K562 (cell line): ENCODE measurements at regions not wholly inside any gene's neighbourhood (a gene's known extent, or its start where the extent isn't known, plus 50 kb on each side); places are given as distances from the start of the nearest gene placed in this dataset.

Source experiments
- CREBBP ChIP-seq: IDR thresholded peaks from one replicate; pipeline ENCODE4 v1.6.1; 2012; ENCODE audit warnings: low read depth, mild to moderate bottlenecking, control low read depth, inconsistent platforms, low read length
- E2F3 ChIP-seq: fragments of 250-450 bp; sonication (Bioruptor Pico); IDR thresholded peaks from 2 replicates; pipeline ENCODE4 v1.4.0; 2020; ENCODE audit warnings: mild to moderate bottlenecking
- GATAD2A ChIP-seq: fragments of 450-650 bp; IDR thresholded peaks from 2 replicates; pipeline ENCODE4 v1.6.1; 2017
- GTF2E2 ChIP-seq: fragments of 200-800 bp; sonication (Bioruptor generic); IDR thresholded peaks from 2 replicates; pipeline ENCODE4 v1.6.1; 2016; ENCODE audit warnings: missing genetic modification characterization, missing compliant biosample characterization
- MAZ ChIP-seq, 2 experiments: fragments of 450-650 bp in 1 of 2; sonication (generic) in 1 of 2; formaldehyde crosslinking; IDR thresholded peaks in 1 of 2; conservative IDR thresholded peaks in 1 of 2; 2 replicates each; pipeline versions ENCODE4 v1.4.0 to v1.5.0; 2020; ENCODE audit warnings: mild to moderate bottlenecking in 1 of 2, missing genetic modification reagents in 1 of 2
- NFE2L1 ChIP-seq: fragments of 450-650 bp; IDR thresholded peaks from 2 replicates; pipeline ENCODE4 v1.6.1; 2016; ENCODE audit warnings: missing genetic modification characterization, low read depth, mild to moderate bottlenecking, missing compliant biosample characterization, moderate library complexity, borderline replicate concordance
- RFX5 ChIP-seq: IDR thresholded peaks from 2 replicates; pipeline ENCODE4 v1.6.1; 2011; ENCODE audit warnings: low read depth, mild to moderate bottlenecking, improper control_type of control experiment, low read length
- SUPT5H ChIP-seq: fragments of 450-650 bp; IDR thresholded peaks from 2 replicates; pipeline ENCODE4 v1.6.1; 2016
- U2AF1 ChIP-seq: fragments of 200-400 bp; formaldehyde crosslinking; optimal IDR thresholded peaks from 2 replicates; pipeline ENCODE3; 2017; ENCODE audit warnings: mild to moderate bottlenecking, low read depth, low read length, moderate library complexity
- ZNF174 ChIP-seq: fragments of 250-450 bp; sonication (Bioruptor Pico); IDR thresholded peaks from 2 replicates; pipeline ENCODE4 v1.4.0; 2020; ENCODE audit warnings: mild to moderate bottlenecking
- TF ChIP-seq, protein P1 (sequence below): fragments of 150-350 bp; conservative IDR thresholded peaks from 2 replicates; pipeline ENCODE4 v1.6.1; 2014; ENCODE audit warnings: low read length
- TF ChIP-seq, protein P2 (sequence below): fragments of 250-450 bp; sonication (Bioruptor Pico); IDR thresholded peaks from 2 replicates; pipeline ENCODE4 v1.8.0; 2021; ENCODE audit warnings: borderline replicate concordance, mild to moderate bottlenecking, moderate library complexity; ENCODE audit not compliant: poor library complexity, severe bottlenecking
- TF ChIP-seq, protein P3 (sequence below): sonication (generic); formaldehyde crosslinking; IDR thresholded peaks from 2 replicates; pipeline ENCODE4 v1.8.0; 2022; ENCODE audit warnings: mild to moderate bottlenecking, missing genetic modification reagents
- TF ChIP-seq, protein P4 (sequence below), 2 experiments: IDR thresholded peaks; 2 replicates each; pipeline ENCODE4 v1.6.1; 2011; ENCODE audit warnings: borderline replicate concordance in 1 of 2, control low read depth in 1 of 2, low read depth in 1 of 2, low read length in 1 of 2, mild to moderate bottlenecking in 1 of 2, mixed read lengths in 1 of 2, moderate library complexity in 1 of 2; ENCODE audit not compliant: insufficient read depth in 1 of 2, insufficient read length in 1 of 2, poor library complexity in 1 of 2, severe bottlenecking in 1 of 2; ENCODE audit errors: extremely low read depth in 1 of 2

DNA sequence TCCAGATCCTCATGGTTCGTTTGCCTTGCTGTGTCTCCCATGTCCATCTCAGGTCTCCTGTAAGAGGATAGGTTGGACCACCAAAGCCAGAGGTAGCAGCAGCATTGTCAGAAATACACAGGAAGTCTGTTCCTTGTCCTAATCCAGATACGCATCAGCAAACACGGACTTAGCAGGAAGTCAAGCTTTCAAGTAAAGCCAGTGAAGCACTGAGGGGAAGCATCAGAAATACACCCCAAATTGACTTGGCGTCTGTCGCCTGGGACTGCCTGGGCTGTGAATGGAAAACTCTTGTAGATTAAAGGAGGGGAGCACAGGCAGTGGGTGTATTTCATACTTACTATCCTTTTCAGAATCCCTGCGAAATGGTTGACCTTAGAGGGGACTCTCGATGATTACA lies 171.3 kb downstream of the PSAT1 start (continued):
- TF ChIP-seq, protein P1, sequence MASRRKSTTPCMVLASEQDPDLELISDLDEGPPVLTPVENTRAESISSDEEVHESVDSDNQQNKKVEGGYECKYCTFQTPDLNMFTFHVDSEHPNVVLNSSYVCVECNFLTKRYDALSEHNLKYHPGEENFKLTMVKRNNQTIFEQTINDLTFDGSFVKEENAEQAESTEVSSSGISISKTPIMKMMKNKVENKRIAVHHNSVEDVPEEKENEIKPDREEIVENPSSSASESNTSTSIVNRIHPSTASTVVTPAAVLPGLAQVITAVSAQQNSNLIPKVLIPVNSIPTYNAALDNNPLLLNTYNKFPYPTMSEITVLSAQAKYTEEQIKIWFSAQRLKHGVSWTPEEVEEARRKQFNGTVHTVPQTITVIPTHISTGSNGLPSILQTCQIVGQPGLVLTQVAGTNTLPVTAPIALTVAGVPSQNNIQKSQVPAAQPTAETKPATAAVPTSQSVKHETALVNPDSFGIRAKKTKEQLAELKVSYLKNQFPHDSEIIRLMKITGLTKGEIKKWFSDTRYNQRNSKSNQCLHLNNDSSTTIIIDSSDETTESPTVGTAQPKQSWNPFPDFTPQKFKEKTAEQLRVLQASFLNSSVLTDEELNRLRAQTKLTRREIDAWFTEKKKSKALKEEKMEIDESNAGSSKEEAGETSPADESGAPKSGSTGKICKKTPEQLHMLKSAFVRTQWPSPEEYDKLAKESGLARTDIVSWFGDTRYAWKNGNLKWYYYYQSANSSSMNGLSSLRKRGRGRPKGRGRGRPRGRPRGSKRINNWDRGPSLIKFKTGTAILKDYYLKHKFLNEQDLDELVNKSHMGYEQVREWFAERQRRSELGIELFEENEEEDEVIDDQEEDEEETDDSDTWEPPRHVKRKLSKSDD, result no peak
- TF ChIP-seq U2AF1 (no peak), SUPT5H (no peak), E2F3 (CRISPR knock-in tag) (no peak), CREBBP (no peak), RFX5 (no peak), NFE2L1 (tag) (no peak), ZNF174 (CRISPR knock-in tag) (no peak), GTF2E2 (tag) (no peak), MAZ (CRISPR knock-in tag; conservative IDR thresholded peaks at IDR 0.05 in 1 of 2, IDR thresholded peaks at IDR 0.05 in 1 of 2) (no peak), GATAD2A (no peak)
- TF ChIP-seq, protein P2, sequence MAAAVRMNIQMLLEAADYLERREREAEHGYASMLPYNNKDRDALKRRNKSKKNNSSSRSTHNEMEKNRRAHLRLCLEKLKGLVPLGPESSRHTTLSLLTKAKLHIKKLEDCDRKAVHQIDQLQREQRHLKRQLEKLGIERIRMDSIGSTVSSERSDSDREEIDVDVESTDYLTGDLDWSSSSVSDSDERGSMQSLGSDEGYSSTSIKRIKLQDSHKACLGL (CRISPR knock-in tag), result no peak
- TF ChIP-seq, protein P3, sequence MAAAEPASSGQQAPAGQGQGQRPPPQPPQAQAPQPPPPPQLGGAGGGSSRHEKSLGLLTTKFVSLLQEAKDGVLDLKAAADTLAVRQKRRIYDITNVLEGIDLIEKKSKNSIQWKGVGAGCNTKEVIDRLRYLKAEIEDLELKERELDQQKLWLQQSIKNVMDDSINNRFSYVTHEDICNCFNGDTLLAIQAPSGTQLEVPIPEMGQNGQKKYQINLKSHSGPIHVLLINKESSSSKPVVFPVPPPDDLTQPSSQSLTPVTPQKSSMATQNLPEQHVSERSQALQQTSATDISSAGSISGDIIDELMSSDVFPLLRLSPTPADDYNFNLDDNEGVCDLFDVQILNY, result no peak
- TF ChIP-seq, protein P4, sequence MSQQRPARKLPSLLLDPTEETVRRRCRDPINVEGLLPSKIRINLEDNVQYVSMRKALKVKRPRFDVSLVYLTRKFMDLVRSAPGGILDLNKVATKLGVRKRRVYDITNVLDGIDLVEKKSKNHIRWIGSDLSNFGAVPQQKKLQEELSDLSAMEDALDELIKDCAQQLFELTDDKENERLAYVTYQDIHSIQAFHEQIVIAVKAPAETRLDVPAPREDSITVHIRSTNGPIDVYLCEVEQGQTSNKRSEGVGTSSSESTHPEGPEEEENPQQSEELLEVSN (IDR thresholded peaks at IDR 0.05; ENCODE audit: borderline replicate concordance in 1 of 2, extremely low read depth in 1 of 2, insufficient read depth in 1 of 2, insufficient read length in 1 of 2, low read depth in 1 of 2, low read length in 1 of 2, poor library complexity in 1 of 2, severe bottlenecking in 1 of 2), result no peak
